H1 (cell line): ENCODE measurements at regions not wholly inside any gene's neighbourhood (a gene's known extent, or its start where the extent isn't known, plus 50 kb on each side); places are given as distances from the start of the nearest gene placed in this dataset.

Experiments
- CEBPB ChIP-seq: IDR thresholded peaks from 2 replicates; pipeline ENCODE4 v1.6.1; 2012; ENCODE audit warnings: low read depth, low read length
- RNF2 ChIP-seq: fragments of 200-900, 300-1000 bp; sonication (generic); IDR thresholded peaks from 2 replicates; pipeline ENCODE4 v1.7.1; 2016; ENCODE audit warnings: borderline replicate concordance, low read depth, mild to moderate bottlenecking, antibody characterized with exemption, low read length; ENCODE audit not compliant: poor library complexity, severe bottlenecking; ENCODE audit errors: missing control alignments
- SP4 ChIP-seq: IDR thresholded peaks from 2 replicates; pipeline ENCODE4 v1.6.1; 2012; ENCODE audit warnings: low read length, inconsistent platforms
- SUZ12 ChIP-seq: fragments of 200-600 bp; sonication (generic); IDR thresholded peaks from 2 replicates; pipeline ENCODE4 v1.6.1; 2012; ENCODE audit warnings: mild to moderate bottlenecking, inconsistent platforms, low read length, moderate library complexity, mixed read lengths
- TF ChIP-seq, protein P1 (sequence below): fragments of 300-600 bp; sonication (generic); IDR thresholded peaks from 2 replicates; pipeline ENCODE4 v1.7.1; 2012; ENCODE audit warnings: low read length, moderate library complexity, mild to moderate bottlenecking, inconsistent platforms; ENCODE audit not compliant: insufficient replicate concordance

DNA sequence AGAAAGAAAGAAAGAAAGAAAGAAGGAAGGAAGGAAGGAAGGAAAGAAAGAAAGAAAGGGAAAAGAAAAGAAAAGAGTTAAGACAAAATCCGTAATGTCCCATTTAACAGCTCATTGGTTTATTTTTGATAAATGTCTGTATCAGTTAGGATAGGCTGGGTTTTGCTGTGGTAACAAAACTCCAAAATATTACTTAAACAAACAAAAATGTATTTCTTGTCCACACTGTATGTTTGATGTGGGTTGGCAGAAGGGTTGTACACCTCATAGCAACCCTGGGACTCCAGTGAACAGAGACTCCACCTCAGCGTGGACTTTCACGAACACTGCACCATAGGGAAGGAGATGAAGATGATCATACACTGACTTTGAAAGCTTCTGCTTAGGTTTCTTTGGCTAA is 59.6 kb downstream of the PPP1R3C start (continued):
- TF ChIP-seq, protein P1, sequence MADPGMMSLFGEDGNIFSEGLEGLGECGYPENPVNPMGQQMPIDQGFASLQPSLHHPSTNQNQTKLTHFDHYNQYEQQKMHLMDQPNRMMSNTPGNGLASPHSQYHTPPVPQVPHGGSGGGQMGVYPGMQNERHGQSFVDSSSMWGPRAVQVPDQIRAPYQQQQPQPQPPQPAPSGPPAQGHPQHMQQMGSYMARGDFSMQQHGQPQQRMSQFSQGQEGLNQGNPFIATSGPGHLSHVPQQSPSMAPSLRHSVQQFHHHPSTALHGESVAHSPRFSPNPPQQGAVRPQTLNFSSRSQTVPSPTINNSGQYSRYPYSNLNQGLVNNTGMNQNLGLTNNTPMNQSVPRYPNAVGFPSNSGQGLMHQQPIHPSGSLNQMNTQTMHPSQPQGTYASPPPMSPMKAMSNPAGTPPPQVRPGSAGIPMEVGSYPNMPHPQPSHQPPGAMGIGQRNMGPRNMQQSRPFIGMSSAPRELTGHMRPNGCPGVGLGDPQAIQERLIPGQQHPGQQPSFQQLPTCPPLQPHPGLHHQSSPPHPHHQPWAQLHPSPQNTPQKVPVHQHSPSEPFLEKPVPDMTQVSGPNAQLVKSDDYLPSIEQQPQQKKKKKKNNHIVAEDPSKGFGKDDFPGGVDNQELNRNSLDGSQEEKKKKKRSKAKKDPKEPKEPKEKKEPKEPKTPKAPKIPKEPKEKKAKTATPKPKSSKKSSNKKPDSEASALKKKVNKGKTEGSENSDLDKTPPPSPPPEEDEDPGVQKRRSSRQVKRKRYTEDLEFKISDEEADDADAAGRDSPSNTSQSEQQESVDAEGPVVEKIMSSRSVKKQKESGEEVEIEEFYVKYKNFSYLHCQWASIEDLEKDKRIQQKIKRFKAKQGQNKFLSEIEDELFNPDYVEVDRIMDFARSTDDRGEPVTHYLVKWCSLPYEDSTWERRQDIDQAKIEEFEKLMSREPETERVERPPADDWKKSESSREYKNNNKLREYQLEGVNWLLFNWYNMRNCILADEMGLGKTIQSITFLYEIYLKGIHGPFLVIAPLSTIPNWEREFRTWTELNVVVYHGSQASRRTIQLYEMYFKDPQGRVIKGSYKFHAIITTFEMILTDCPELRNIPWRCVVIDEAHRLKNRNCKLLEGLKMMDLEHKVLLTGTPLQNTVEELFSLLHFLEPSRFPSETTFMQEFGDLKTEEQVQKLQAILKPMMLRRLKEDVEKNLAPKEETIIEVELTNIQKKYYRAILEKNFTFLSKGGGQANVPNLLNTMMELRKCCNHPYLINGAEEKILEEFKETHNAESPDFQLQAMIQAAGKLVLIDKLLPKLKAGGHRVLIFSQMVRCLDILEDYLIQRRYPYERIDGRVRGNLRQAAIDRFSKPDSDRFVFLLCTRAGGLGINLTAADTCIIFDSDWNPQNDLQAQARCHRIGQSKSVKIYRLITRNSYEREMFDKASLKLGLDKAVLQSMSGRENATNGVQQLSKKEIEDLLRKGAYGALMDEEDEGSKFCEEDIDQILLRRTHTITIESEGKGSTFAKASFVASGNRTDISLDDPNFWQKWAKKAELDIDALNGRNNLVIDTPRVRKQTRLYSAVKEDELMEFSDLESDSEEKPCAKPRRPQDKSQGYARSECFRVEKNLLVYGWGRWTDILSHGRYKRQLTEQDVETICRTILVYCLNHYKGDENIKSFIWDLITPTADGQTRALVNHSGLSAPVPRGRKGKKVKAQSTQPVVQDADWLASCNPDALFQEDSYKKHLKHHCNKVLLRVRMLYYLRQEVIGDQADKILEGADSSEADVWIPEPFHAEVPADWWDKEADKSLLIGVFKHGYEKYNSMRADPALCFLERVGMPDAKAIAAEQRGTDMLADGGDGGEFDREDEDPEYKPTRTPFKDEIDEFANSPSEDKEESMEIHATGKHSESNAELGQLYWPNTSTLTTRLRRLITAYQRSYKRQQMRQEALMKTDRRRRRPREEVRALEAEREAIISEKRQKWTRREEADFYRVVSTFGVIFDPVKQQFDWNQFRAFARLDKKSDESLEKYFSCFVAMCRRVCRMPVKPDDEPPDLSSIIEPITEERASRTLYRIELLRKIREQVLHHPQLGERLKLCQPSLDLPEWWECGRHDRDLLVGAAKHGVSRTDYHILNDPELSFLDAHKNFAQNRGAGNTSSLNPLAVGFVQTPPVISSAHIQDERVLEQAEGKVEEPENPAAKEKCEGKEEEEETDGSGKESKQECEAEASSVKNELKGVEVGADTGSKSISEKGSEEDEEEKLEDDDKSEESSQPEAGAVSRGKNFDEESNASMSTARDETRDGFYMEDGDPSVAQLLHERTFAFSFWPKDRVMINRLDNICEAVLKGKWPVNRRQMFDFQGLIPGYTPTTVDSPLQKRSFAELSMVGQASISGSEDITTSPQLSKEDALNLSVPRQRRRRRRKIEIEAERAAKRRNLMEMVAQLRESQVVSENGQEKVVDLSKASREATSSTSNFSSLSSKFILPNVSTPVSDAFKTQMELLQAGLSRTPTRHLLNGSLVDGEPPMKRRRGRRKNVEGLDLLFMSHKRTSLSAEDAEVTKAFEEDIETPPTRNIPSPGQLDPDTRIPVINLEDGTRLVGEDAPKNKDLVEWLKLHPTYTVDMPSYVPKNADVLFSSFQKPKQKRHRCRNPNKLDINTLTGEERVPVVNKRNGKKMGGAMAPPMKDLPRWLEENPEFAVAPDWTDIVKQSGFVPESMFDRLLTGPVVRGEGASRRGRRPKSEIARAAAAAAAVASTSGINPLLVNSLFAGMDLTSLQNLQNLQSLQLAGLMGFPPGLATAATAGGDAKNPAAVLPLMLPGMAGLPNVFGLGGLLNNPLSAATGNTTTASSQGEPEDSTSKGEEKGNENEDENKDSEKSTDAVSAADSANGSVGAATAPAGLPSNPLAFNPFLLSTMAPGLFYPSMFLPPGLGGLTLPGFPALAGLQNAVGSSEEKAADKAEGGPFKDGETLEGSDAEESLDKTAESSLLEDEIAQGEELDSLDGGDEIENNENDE = no peak
- no peak for TF ChIP-seq SUZ12
- no peak for TF ChIP-seq RNF2
- TF ChIP-seq CEBPB = no peak
- TF ChIP-seq SP4 = no peak
